ENCODE measurements at regions not wholly inside any gene's neighbourhood (a gene's known extent, or its start where the extent isn't known, plus 50 kb on each side); places are given as distances from the start of the nearest gene placed in this dataset.
"Not testable (repeated sequence)": the region's sequence is repeated elsewhere in the genome, so short reads cannot be mapped to it uniquely, and the experiment has no call there.

DNA sequence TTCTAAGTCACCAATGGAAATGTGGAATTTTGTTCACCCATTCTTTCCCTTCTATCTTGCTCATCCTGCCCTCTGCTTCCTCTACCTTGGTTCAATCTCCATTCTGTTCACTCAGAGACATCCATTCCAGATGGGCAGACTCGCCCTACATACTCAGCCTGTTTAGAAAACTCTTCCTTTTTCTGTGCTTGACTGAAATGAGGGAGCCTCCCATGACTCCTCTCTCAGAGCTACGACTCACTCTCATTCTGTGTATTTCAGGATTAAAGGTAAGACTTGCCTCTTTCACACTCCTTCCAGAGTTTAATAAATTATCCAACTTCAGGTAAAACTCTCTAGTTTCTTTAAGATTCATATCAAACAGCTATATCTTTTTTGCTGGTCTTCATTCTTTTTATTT is 182.8 kb downstream of the HS3ST3A1 start:
- no peaks in the 10 kb centered on the region for H3K36me3 ChIP-seq (ENCODE audit: insufficient read depth, low read depth, low read length)
- no peak overlapping the region for H3K27ac ChIP-seq (ENCODE audit: low read length)
- no peak overlapping the region for H3K4me3 ChIP-seq (ENCODE audit: low read length)
- H3K27me3 ChIP-seq (ENCODE audit: insufficient read depth, low read length) = no peaks in the 10 kb centered on the region
- no peaks in the 10 kb centered on the region for H3K9me3 ChIP-seq (ENCODE audit: insufficient read depth, low read depth, low read length)
- no peak overlapping the region for H3K9ac ChIP-seq (ENCODE audit: low read depth, low read length)
- H3K4me1 ChIP-seq (ENCODE audit: insufficient read depth, low read length) = no peaks in the 10 kb centered on the region

DNA sequence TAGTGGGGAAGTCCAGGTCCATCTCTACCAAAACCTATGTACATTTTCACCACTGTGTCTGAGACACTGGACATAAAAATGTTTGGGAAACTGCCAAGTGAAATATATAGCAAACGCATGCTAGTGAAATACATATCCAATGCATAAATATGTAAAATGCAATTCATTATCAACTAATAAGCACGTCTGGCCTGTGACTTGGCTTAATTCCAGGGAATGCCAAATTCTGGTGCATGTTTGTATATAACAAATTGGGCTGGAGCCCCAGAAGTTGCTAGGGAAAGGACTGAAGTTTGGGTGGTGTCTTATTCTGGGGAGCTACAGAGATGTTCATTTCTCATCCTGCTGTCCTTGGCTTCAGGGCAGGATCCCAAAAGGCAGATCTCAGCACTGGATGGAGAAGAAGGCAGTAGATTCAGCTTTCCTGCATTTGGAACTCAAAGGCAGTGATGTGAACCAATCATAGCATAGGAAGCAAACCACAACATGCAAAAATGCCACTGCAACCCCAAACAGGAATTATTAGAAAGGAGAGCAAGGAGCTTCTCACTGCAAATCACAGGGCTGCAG is 184.3 kb downstream of the HS3ST3A1 start:
- no peaks in the 10 kb centered on the region for H3K27me3 ChIP-seq (ENCODE audit: insufficient read depth, low read length)
- H3K4me1 ChIP-seq (ENCODE audit: insufficient read depth, low read length) = no peaks in the 10 kb centered on the region
- H3K4me3 ChIP-seq (ENCODE audit: low read length) = no peak overlapping the region
- no peak overlapping the region for H3K9ac ChIP-seq (ENCODE audit: low read depth, low read length)
- H3K36me3 ChIP-seq (ENCODE audit: insufficient read depth, low read depth, low read length) = no peaks in the 10 kb centered on the region
- no peak overlapping the region for H3K27ac ChIP-seq (ENCODE audit: low read length)
- H3K9me3 ChIP-seq (ENCODE audit: insufficient read depth, low read depth, low read length) = no peaks in the 10 kb centered on the region

DNA sequence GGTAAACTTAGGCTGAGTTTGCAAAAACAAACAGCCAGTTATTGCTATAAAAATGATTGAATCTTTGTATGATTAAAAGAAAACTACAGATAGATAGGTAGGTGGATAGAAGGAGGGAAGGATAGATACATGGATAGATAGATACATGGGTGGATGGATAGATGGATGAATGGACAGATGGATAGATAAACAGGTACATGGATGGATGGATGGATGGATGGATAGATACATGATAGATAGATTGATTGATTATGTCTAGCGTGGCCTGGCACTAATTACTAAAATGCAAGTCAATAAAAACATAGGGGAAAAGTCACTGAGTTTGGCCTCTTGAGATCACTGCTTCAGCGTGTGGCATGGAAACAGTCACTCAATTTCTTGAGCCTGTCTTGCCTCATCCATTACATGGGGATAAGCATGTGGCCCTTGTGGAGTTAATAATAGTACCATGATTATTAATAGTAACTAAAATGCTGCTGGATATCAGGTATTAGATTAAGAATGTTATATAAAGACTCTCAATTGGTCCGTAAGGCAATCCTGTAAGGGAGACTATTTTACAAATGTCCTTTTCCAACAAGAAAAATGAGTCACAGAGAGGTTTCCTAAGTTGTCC is 184.9 kb downstream of the HS3ST3A1 start:
- Histone ChIP-seq H3K9me3 (ENCODE audit: insufficient read depth, low read depth, low read length) (no peaks in the 10 kb centered on the region), H3K27me3 (ENCODE audit: insufficient read depth, low read length) (no peaks in the 10 kb centered on the region), H3K36me3 (ENCODE audit: insufficient read depth, low read depth, low read length) (no peaks in the 10 kb centered on the region), H3K4me3 (ENCODE audit: low read length) (no peak overlapping the region), H3K4me1 (ENCODE audit: insufficient read depth, low read length) (no peaks in the 10 kb centered on the region), H3K9ac (ENCODE audit: low read depth, low read length) (no peak overlapping the region), H3K27ac (ENCODE audit: low read length) (no peak overlapping the region)

DNA sequence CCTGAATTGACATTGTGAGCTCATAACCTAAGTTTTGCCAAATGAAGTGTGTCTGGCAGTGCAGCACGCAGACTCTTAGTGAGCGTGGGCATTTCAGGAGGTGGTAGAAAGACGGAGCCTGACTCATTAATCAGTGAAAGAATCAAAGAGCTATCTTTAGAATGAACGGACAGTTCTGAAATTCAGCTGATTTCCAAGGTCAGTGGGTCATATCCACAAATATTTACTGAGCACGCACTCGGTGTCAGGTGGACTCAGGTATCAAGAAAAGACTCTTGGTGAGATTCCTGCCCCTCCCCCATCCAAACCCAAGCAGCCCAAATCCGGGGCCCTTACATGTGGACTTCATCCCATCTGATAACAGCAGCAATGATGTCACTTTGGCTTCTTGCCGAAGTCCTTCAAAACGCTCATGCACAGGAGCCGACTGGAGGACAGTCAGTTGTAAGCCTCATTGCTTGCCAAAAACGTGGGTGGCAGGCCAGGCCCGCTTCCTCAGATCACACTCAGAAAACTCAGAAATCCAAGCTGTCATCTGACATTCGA is 185.8 kb downstream of the HS3ST3A1 start:
- Histone ChIP-seq H3K9me3 (ENCODE audit: insufficient read depth, low read depth, low read length) (no peaks in the 10 kb centered on the region), H3K9ac (ENCODE audit: low read depth, low read length) (no peak overlapping the region), H3K36me3 (ENCODE audit: insufficient read depth, low read depth, low read length) (no peaks in the 10 kb centered on the region), H3K27me3 (ENCODE audit: insufficient read depth, low read length) (no peaks in the 10 kb centered on the region), H3K27ac (ENCODE audit: low read length) (no peak overlapping the region), H3K4me1 (ENCODE audit: insufficient read depth, low read length) (no peaks in the 10 kb centered on the region), H3K4me3 (ENCODE audit: low read length) (no peak overlapping the region)

GRCh38 chr17:13415200-13415599 is 186.5 kb downstream of the HS3ST3A1 start:
- not testable (repeated sequence) for H3K4me3 ChIP-seq (ENCODE audit: low read length); H3K27ac ChIP-seq (ENCODE audit: low read length); H3K9ac ChIP-seq (ENCODE audit: low read depth, low read length); H3K4me1 ChIP-seq (ENCODE audit: insufficient read depth, low read length); H3K36me3 ChIP-seq (ENCODE audit: insufficient read depth, low read depth, low read length); H3K9me3 ChIP-seq (ENCODE audit: insufficient read depth, low read depth, low read length); H3K27me3 ChIP-seq (ENCODE audit: insufficient read depth, low read length)

DNA sequence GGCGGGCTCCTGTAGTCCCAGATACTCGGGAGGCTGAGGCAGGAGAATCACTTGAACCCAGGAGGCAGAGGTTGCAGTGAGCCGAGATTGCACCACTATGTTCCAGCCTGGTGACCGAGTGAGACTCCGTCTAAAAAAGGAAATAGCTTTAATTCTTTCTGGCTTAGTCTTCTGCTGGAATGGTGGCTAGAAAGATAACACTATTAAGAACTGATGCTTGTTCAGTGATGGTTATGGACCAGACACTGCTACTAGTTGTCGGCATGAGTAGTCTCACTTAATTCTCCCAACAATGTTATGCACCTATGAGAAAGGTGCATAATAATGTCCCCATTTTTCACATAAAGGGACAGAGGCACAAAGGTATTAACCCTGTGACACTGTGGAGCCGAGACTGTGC is 188.7 kb downstream of the HS3ST3A1 start:
- Histone ChIP-seq H3K9ac (ENCODE audit: low read depth, low read length) (no peak overlapping the region), H3K27me3 (ENCODE audit: insufficient read depth, low read length) (no peaks in the 10 kb centered on the region), H3K36me3 (ENCODE audit: insufficient read depth, low read depth, low read length) (no peaks in the 10 kb centered on the region), H3K27ac (ENCODE audit: low read length) (no peak overlapping the region), H3K4me1 (ENCODE audit: insufficient read depth, low read length) (no peaks in the 10 kb centered on the region), H3K4me3 (ENCODE audit: low read length) (no peak overlapping the region), H3K9me3 (ENCODE audit: insufficient read depth, low read depth, low read length) (no peaks in the 10 kb centered on the region)

DNA sequence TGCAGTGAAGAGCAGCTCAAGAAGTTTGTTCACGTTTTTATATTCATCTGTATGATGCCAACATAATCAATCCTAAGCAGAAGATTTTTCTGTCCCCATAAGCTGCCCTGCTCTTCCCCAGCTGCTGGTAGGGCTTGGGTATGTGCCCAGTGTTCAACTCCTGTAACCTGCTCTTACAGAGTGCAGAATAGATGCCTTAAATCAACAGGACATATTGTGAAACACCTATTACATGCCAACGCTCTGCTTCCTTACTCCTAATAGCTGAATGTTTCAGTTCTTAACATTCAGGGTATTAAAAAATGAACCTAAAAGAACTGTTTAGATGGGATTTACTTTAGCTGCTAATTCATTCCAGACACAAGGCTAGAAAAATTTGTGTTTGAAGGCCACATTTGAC is 190.9 kb downstream of the HS3ST3A1 start:
- H3K27ac ChIP-seq (ENCODE audit: low read length) = no peak overlapping the region

DNA sequence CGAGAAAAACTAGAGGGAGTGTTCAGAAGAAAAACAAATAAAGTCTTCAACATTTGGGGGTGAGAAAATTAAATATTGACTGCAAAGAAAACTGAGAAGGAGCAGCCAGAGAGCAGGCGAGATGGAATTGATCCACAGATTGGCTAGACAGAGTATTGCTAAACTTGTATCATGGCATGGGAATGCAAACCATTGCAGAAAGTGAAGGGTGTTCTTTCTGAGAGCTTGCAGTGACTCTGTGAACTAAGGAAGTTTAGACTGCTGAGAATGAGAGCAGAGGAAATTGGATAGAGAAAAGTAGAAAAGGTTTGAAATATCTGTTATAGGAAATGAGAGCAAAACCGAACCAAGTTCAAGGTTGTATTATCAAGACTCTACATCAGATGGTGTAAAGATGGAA is 191.5 kb downstream of the HS3ST3A1 start:
- H3K27ac ChIP-seq (ENCODE audit: low read length) = no peak overlapping the region
- no peaks in the 10 kb centered on the region for H3K9me3 ChIP-seq (ENCODE audit: insufficient read depth, low read depth, low read length)
- H3K4me1 ChIP-seq (ENCODE audit: insufficient read depth, low read length) = peaks cover 10% of the 10 kb centered on the region; the same call in 1 of the 2 replicates
- H3K27me3 ChIP-seq (ENCODE audit: insufficient read depth, low read length) = no peaks in the 10 kb centered on the region
- no peak overlapping the region for H3K9ac ChIP-seq (ENCODE audit: low read depth, low read length)
- H3K36me3 ChIP-seq (ENCODE audit: insufficient read depth, low read depth, low read length) = no peaks in the 10 kb centered on the region
- no peak overlapping the region for H3K4me3 ChIP-seq (ENCODE audit: low read length)

More for the DNA sequence above, 190.9 kb downstream of the HS3ST3A1 start:
- no peak overlapping the region for H3K9ac ChIP-seq (ENCODE audit: low read depth, low read length)
- no peaks in the 10 kb centered on the region for H3K9me3 ChIP-seq (ENCODE audit: insufficient read depth, low read depth, low read length)
- H3K36me3 ChIP-seq (ENCODE audit: insufficient read depth, low read depth, low read length) = no peaks in the 10 kb centered on the region
- peaks cover 4% of the 10 kb centered on the region; the same call in 1 of the 2 replicates for H3K4me1 ChIP-seq (ENCODE audit: insufficient read depth, low read length)
- H3K27me3 ChIP-seq (ENCODE audit: insufficient read depth, low read length) = no peaks in the 10 kb centered on the region
- no peak overlapping the region for H3K4me3 ChIP-seq (ENCODE audit: low read length)

GRCh38 chr17:13409455-13409854 is 192.3 kb downstream of the HS3ST3A1 start:
- Histone ChIP-seq H3K36me3 (ENCODE audit: insufficient read depth, low read depth, low read length) (no peaks in the 10 kb centered on the region), H3K9me3 (ENCODE audit: insufficient read depth, low read depth, low read length) (no peaks in the 10 kb centered on the region), H3K9ac (ENCODE audit: low read depth, low read length) (no peak overlapping the region), H3K27me3 (ENCODE audit: insufficient read depth, low read length) (no peaks in the 10 kb centered on the region), H3K27ac (ENCODE audit: low read length) (no peak overlapping the region), H3K4me3 (ENCODE audit: low read length) (no peak overlapping the region), H3K4me1 (ENCODE audit: insufficient read depth, low read length) (peaks cover 17% of the 10 kb centered on the region; the same call in 1 of the 2 replicates)

- Histone ChIP-seq H3K9ac (ENCODE audit: low read depth, low read length) (no peak overlapping the region), H3K36me3 (ENCODE audit: insufficient read depth, low read depth, low read length) (no peaks in the 10 kb centered on the region), H3K27me3 (ENCODE audit: insufficient read depth, low read length) (no peaks in the 10 kb centered on the region), H3K9me3 (ENCODE audit: insufficient read depth, low read depth, low read length) (no peaks in the 10 kb centered on the region), H3K27ac (ENCODE audit: low read length) (no peak overlapping the region), H3K4me1 (ENCODE audit: insufficient read depth, low read length) (peaks cover 28% of the 10 kb centered on the region), H3K4me3 (ENCODE audit: low read length) (no peak overlapping the region)
Measured at GRCh38 chr17:13407381-13407780, 194.3 kb downstream of the HS3ST3A1 start.

- Histone ChIP-seq H3K27ac (ENCODE audit: low read length) (no peak overlapping the region), H3K9ac (ENCODE audit: low read depth, low read length) (no peak overlapping the region), H3K36me3 (ENCODE audit: insufficient read depth, low read depth, low read length) (no peaks in the 10 kb centered on the region), H3K4me3 (ENCODE audit: low read length) (no peak overlapping the region), H3K27me3 (ENCODE audit: insufficient read depth, low read length) (no peaks in the 10 kb centered on the region), H3K4me1 (ENCODE audit: insufficient read depth, low read length) (peaks cover 28% of the 10 kb centered on the region), H3K9me3 (ENCODE audit: insufficient read depth, low read depth, low read length) (no peaks in the 10 kb centered on the region)
Measured at GRCh38 chr17:13405807-13406206, 195.9 kb downstream of the HS3ST3A1 start.

GRCh38 chr17:13405080-13405479 is 196.6 kb downstream of the HS3ST3A1 start:
- Histone ChIP-seq H3K27ac (ENCODE audit: low read length) (no peak overlapping the region), H3K27me3 (ENCODE audit: insufficient read depth, low read length) (no peaks in the 10 kb centered on the region)

More at GRCh38 chr17:13405080-13405479, 196.6 kb downstream of the HS3ST3A1 start:
- Histone ChIP-seq H3K36me3 (ENCODE audit: insufficient read depth, low read depth, low read length) (no peaks in the 10 kb centered on the region), H3K9me3 (ENCODE audit: insufficient read depth, low read depth, low read length) (no peaks in the 10 kb centered on the region), H3K4me3 (ENCODE audit: low read length) (no peak overlapping the region), H3K4me1 (ENCODE audit: insufficient read depth, low read length) (peaks cover 28% of the 10 kb centered on the region), H3K9ac (ENCODE audit: low read depth, low read length) (no peak overlapping the region)

All from iPS-20b (cell line).